Hepatic stellate cell (primary cell): ENCODE measurements at regions not wholly inside any gene's neighbourhood (a gene's known extent, or its start where the extent isn't known, plus 50 kb on each side); places are given as distances from the start of the nearest gene placed in this dataset.

Experiments used
- DNase-seq: peaks from one replicate; pipeline ENCODE4 v3.0.0; 2011; ENCODE audit warnings: low spot score

GRCh38 chr18:6465281-6465680 is 50.6 kb upstream of the L3MBTL4 start:
- no peak for DNase-seq

- no peak for DNase-seq
These were observed 61.5 kb upstream of the L3MBTL4 start for GRCh38 chr18:6476190-6476589.

GRCh38 chr18:6476880-6477279 is 62.2 kb upstream of the L3MBTL4 start:
- no peak for DNase-seq

- DNase-seq = no peak
These were observed 63.4 kb upstream of the L3MBTL4 start for GRCh38 chr18:6478121-6478520.

GRCh38 chr18:6479699-6480098 is 65.0 kb upstream of the L3MBTL4 start:
- DNase-seq = no peak

GRCh38 chr18:6482198-6482977 is 67.7 kb upstream of the L3MBTL4 start:
- DNase-seq = peak; percentile 17

GRCh38 chr18:6484659-6485058 is 69.9 kb upstream of the L3MBTL4 start:
- no peak for DNase-seq

GRCh38 chr18:6486313-6486712 is 71.6 kb upstream of the L3MBTL4 start:
- no peak for DNase-seq

GRCh38 chr18:6486764-6487426 is 72.2 kb upstream of the L3MBTL4 start:
- no peak for DNase-seq

GRCh38 chr18:6487968-6488367 is 73.3 kb upstream of the L3MBTL4 start:
- no peak for DNase-seq

- DNase-seq = no peak
These were observed 74.2 kb upstream of the L3MBTL4 start for GRCh38 chr18:6488956-6489355.

- no peak for DNase-seq
These were observed 75.3 kb upstream of the L3MBTL4 start for GRCh38 chr18:6489977-6490376.

GRCh38 chr18:6493194-6493593 is 78.5 kb upstream of the L3MBTL4 start:
- no peak for DNase-seq

- no peak for DNase-seq
These were observed 80.8 kb upstream of the L3MBTL4 start for GRCh38 chr18:6495536-6495935.

GRCh38 chr18:6497543-6497942 is 82.8 kb upstream of the L3MBTL4 start:
- no peak for DNase-seq

- DNase-seq = no peak
These were observed 83.7 kb upstream of the L3MBTL4 start for GRCh38 chr18:6498289-6498856.

- DNase-seq = no peak
These were observed 90.1 kb upstream of the L3MBTL4 start for GRCh38 chr18:6504605-6505497.

- DNase-seq = no peak
These were observed 90.8 kb upstream of the L3MBTL4 start for GRCh38 chr18:6505498-6505875.

GRCh38 chr18:6509417-6509816 is 94.7 kb upstream of the L3MBTL4 start:
- no peak for DNase-seq

GRCh38 chr18:6509832-6510231 is 95.1 kb upstream of the L3MBTL4 start:
- DNase-seq = no peak

- no peak for DNase-seq
These were observed 106.2 kb upstream of the L3MBTL4 start for GRCh38 chr18:6520901-6521300.

GRCh38 chr18:6521803-6522418 is 107.2 kb upstream of the L3MBTL4 start:
- DNase-seq = no peak
